Stimulated activated naive B cell treated with anti-CD40 and anti-IgM and Interleukin-4, amounts not matched to agents 10 μg/mL and 1 μg/mL and 100 μg/mL, for 72 hours (primary cell): ENCODE measurements at regions not wholly inside any gene's neighbourhood (a gene's known extent, or its start where the extent isn't known, plus 50 kb on each side); places are given as distances from the start of the nearest gene placed in this dataset.

Source experiments
- ATAC-seq, 2 donors: fragments of 150-1000 bp; cut with Tn5 transposase; replicated peaks; 2 replicates each; pipeline ENCODE4 v1.10.0; 2021; ENCODE audit warnings: moderate library complexity in 1 of 2
- DNase-seq: peaks from one replicate; pipeline ENCODE4 v3.0.0; 2021
- H3K27ac Mint-ChIP-seq: one replicate; pipeline ENCODE4 v1.8.0; 2022; ENCODE audit warnings: mild to moderate bottlenecking, mixed read lengths
- H3K27me3 Mint-ChIP-seq, 2 donors: one replicate each; pipeline ENCODE4 v1.8.0; 2022; ENCODE audit warnings: mixed read lengths in 2 of 2
- H3K36me3 Mint-ChIP-seq, 2 donors: one replicate each; pipeline ENCODE4 v1.8.0; 2022; ENCODE audit warnings: mixed read lengths in 2 of 2, mild to moderate bottlenecking in 1 of 2
- H3K4me1 Mint-ChIP-seq, 2 donors: one replicate each; pipeline ENCODE4 v1.8.0; 2022; ENCODE audit warnings: mixed read lengths in 2 of 2, mild to moderate bottlenecking in 1 of 2
- H3K4me3 Mint-ChIP-seq, 2 donors: one replicate each; pipeline ENCODE4 v1.8.0; 2022; ENCODE audit warnings: mild to moderate bottlenecking in 2 of 2, mixed read lengths in 2 of 2, moderate library complexity in 1 of 2
- H3K9me3 Mint-ChIP-seq, 2 donors: one replicate each; pipeline ENCODE4 v1.8.0; 2022; ENCODE audit warnings: mixed read lengths in 2 of 2, mild to moderate bottlenecking in 1 of 2

- ATAC-seq (no peak), DNase-seq (no peak)
- no peaks in the 10 kb centered on the region for H3K4me1 Mint-ChIP-seq
- H3K36me3 Mint-ChIP-seq: no peaks in the 10 kb centered on the region
- H3K9me3 Mint-ChIP-seq: peaks cover 0 to 4% of the 10 kb centered on the region in 2 donors
- no peaks in the 10 kb centered on the region for H3K27me3 Mint-ChIP-seq
- H3K27ac Mint-ChIP-seq: no peak overlapping the region
- no peak overlapping the region for H3K4me3 Mint-ChIP-seq
These were observed 326.3 kb upstream of the PDZRN3 start for GRCh38 chr3:73950865-73951558.

- Mint-ChIP-seq H3K9me3 (peaks cover 0 to 8% of the 10 kb centered on the region in 2 donors), H3K27me3 (no peaks in the 10 kb centered on the region), H3K4me1 (no peaks in the 10 kb centered on the region), H3K27ac (no peak overlapping the region), H3K4me3 (no peak overlapping the region), H3K36me3 (no peaks in the 10 kb centered on the region)
- ATAC-seq (no peak), DNase-seq (no peak)
These were observed 320.8 kb upstream of the PDZRN3 start for GRCh38 chr3:73945541-73945940.

- DNase-seq: no peak
- Mint-ChIP-seq H3K27ac (no peak overlapping the region), H3K9me3 (peaks cover 3 to 12% of the 10 kb centered on the region in 2 donors), H3K4me3 (no peak overlapping the region), H3K27me3 (no peaks in the 10 kb centered on the region), H3K36me3 (no peaks in the 10 kb centered on the region), H3K4me1 (no peaks in the 10 kb centered on the region)
- no peak for ATAC-seq
These were observed 315.2 kb upstream of the PDZRN3 start for GRCh38 chr3:73939985-73940384.

GRCh38 chr3:73933585-73933984 is 308.8 kb upstream of the PDZRN3 start:
- Mint-ChIP-seq H3K4me3 (no peak overlapping the region), H3K4me1 (no peaks in the 10 kb centered on the region), H3K27me3 (no peaks in the 10 kb centered on the region), H3K27ac (no peak overlapping the region), H3K36me3 (no peaks in the 10 kb centered on the region), H3K9me3 (peaks cover 0 to 4% of the 10 kb centered on the region in 2 donors)
- no peak for ATAC-seq
- DNase-seq: no peak

- no peaks in the 10 kb centered on the region for H3K4me1 Mint-ChIP-seq
- H3K36me3 Mint-ChIP-seq: no peaks in the 10 kb centered on the region
- no peak overlapping the region for H3K27ac Mint-ChIP-seq
- no peaks in the 10 kb centered on the region for H3K27me3 Mint-ChIP-seq
- peaks cover 0 to 4% of the 10 kb centered on the region in 2 donors for H3K9me3 Mint-ChIP-seq
- ATAC-seq: no peak
- H3K4me3 Mint-ChIP-seq: no peak overlapping the region
- no peak for DNase-seq
These were observed 302.4 kb upstream of the PDZRN3 start for GRCh38 chr3:73927203-73927570.

- H3K27me3 Mint-ChIP-seq: no peaks in the 10 kb centered on the region
- no peaks in the 10 kb centered on the region for H3K36me3 Mint-ChIP-seq
- H3K4me3 Mint-ChIP-seq: no peak overlapping the region
- H3K4me1 Mint-ChIP-seq: no peaks in the 10 kb centered on the region
- no peak for ATAC-seq
- peaks cover 0 to 4% of the 10 kb centered on the region in 2 donors for H3K9me3 Mint-ChIP-seq
- H3K27ac Mint-ChIP-seq: no peak overlapping the region
- DNase-seq: no peak
These were observed 301.8 kb upstream of the PDZRN3 start for GRCh38 chr3:73926360-73927202.

GRCh38 chr3:73925011-73925410 is 300.3 kb upstream of the PDZRN3 start:
- Mint-ChIP-seq H3K4me3 (no peak overlapping the region), H3K4me1 (no peaks in the 10 kb centered on the region), H3K9me3 (peaks cover 0 to 4% of the 10 kb centered on the region in 2 donors), H3K27ac (no peak overlapping the region), H3K27me3 (no peaks in the 10 kb centered on the region), H3K36me3 (no peaks in the 10 kb centered on the region)
- no peak for ATAC-seq
- DNase-seq: no peak

GRCh38 chr3:73924048-73924447 is 299.3 kb upstream of the PDZRN3 start:
- Mint-ChIP-seq H3K27ac (no peak overlapping the region), H3K27me3 (no peaks in the 10 kb centered on the region), H3K9me3 (peaks cover 0 to 7% of the 10 kb centered on the region in 2 donors), H3K36me3 (no peaks in the 10 kb centered on the region), H3K4me1 (no peaks in the 10 kb centered on the region), H3K4me3 (no peak overlapping the region)
- DNase-seq (no peak), ATAC-seq (no peak)

- H3K27me3 Mint-ChIP-seq: no peaks in the 10 kb centered on the region
- no peak for DNase-seq
- no peaks in the 10 kb centered on the region for H3K36me3 Mint-ChIP-seq
- no peak overlapping the region for H3K27ac Mint-ChIP-seq
- no peak for ATAC-seq
- H3K4me1 Mint-ChIP-seq: no peaks in the 10 kb centered on the region
- no peak overlapping the region for H3K4me3 Mint-ChIP-seq
- peaks cover 4 to 9% of the 10 kb centered on the region in 2 donors for H3K9me3 Mint-ChIP-seq
These were observed 292.9 kb upstream of the PDZRN3 start for GRCh38 chr3:73917643-73918042.

GRCh38 chr3:73915886-73916285 is 291.1 kb upstream of the PDZRN3 start:
- Mint-ChIP-seq H3K4me3 (no peak overlapping the region), H3K27ac (no peak overlapping the region), H3K4me1 (no peaks in the 10 kb centered on the region), H3K36me3 (no peaks in the 10 kb centered on the region), H3K9me3 (peaks cover 4 to 9% of the 10 kb centered on the region in 2 donors), H3K27me3 (no peaks in the 10 kb centered on the region)
- ATAC-seq (no peak), DNase-seq (no peak)

GRCh38 chr3:73908218-73908617 is 283.5 kb upstream of the PDZRN3 start:
- no peak overlapping the region for H3K4me3 Mint-ChIP-seq
- no peaks in the 10 kb centered on the region for H3K27me3 Mint-ChIP-seq
- H3K9me3 Mint-ChIP-seq: peaks cover 3 to 7% of the 10 kb centered on the region in 2 donors
- H3K36me3 Mint-ChIP-seq: no peaks in the 10 kb centered on the region
- no peaks in the 10 kb centered on the region for H3K4me1 Mint-ChIP-seq
- ATAC-seq (no peak), DNase-seq (no peak)
- H3K27ac Mint-ChIP-seq: no peak overlapping the region

- H3K27ac Mint-ChIP-seq: no peak overlapping the region
- H3K36me3 Mint-ChIP-seq: no peaks in the 10 kb centered on the region
- peaks cover 0 to 7% of the 10 kb centered on the region in 2 donors for H3K9me3 Mint-ChIP-seq
These were observed 276.9 kb upstream of the PDZRN3 start for GRCh38 chr3:73901686-73902085.

GRCh38 chr3:73894474-73895213 is 269.9 kb upstream of the PDZRN3 start:
- DNase-seq (no peak), ATAC-seq (no peak)
- no peaks in the 10 kb centered on the region for H3K36me3 Mint-ChIP-seq
- peaks cover 0 to 4% of the 10 kb centered on the region in 2 donors for H3K9me3 Mint-ChIP-seq
- no peak overlapping the region for H3K27ac Mint-ChIP-seq
- no peaks in the 10 kb centered on the region for H3K27me3 Mint-ChIP-seq
- no peaks in the 10 kb centered on the region for H3K4me1 Mint-ChIP-seq
- no peak overlapping the region for H3K4me3 Mint-ChIP-seq

More at GRCh38 chr3:73901686-73902085, 276.9 kb upstream of the PDZRN3 start:
- H3K4me3 Mint-ChIP-seq: no peak overlapping the region
- H3K4me1 Mint-ChIP-seq: no peaks in the 10 kb centered on the region
- no peaks in the 10 kb centered on the region for H3K27me3 Mint-ChIP-seq
- no peak for ATAC-seq
- DNase-seq: no peak

- Mint-ChIP-seq H3K27ac (no peak overlapping the region), H3K4me1 (no peaks in the 10 kb centered on the region), H3K4me3 (no peak overlapping the region), H3K36me3 (no peaks in the 10 kb centered on the region), H3K27me3 (no peaks in the 10 kb centered on the region), H3K9me3 (peaks cover 0 to 4% of the 10 kb centered on the region in 2 donors)
- no peak for ATAC-seq
- DNase-seq: no peak
These were observed 268.3 kb upstream of the PDZRN3 start for GRCh38 chr3:73893089-73893488.
